ENCODE measurements at regions not wholly inside any gene's neighbourhood (a gene's known extent, or its start where the extent isn't known, plus 50 kb on each side); places are given as distances from the start of the nearest gene placed in this dataset.
"Not testable (repeated sequence)": the region's sequence is repeated elsewhere in the genome, so short reads cannot be mapped to it uniquely, and the experiment has no call there.

GRCh38 chr16:35596467-35596866, 2137.1 kb downstream of the TP53TG3F start:
- no peak for DNase-seq

DNA sequence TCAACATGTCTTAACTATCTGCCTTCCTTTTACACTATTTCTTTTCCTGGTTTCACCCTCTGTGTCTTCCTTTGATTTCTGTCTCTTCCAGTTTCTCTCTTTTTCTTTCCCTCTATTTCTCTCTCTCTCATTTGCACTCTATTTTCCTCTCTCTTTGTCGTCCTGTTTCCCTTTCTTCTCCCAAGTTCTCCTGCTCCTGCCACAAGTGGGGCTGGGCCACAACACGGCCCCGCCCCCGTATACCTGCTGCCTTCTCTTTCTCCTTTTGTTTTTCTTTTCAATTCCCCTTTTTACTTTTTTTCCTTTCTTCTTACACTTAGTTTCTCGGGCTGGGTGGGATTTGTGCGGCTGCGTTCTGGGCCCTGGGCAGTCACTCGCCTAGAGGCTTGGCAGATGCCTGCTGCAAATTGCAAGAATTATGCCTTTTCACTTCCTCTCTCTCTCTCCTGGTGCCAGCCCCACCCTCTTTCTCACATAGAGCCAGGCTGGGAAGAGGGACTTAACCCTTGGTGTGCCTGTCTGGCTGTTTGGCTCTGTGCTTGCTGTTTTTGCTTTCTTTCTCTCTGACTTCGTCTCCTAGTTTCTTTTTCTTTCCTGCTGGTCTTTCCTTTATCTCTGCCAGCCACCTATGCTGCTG, 2139.4 kb downstream of the TP53TG3F start:
- no peak for DNase-seq

- no peak for DNase-seq
Measured at GRCh38 chr16:35599429-35600160, 2140.2 kb downstream of the TP53TG3F start.

DNA sequence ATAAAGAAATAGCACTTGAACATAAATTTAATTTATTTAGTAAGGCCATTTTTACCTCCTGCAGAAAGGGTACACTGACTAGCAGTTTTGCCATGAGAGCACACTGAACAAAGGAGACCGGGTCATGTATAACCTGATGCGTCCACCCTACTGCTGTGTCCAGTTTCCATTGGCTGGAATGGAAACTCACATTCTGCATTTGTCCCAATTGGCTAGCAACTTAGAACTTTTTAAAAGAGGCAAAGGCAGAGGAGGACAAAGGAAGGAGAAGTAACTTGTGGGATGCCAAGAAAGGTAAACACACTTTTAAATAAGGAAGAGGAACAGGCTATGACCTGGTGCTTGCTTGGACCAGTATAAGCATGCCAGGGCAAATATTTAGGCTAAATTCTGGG, 2140.7 kb downstream of the TP53TG3F start:
- DNase-seq, result not testable (repeated sequence)

- DNase-seq, result no peak
Measured at GRCh38 chr16:35602116-35602515, 2142.7 kb downstream of the TP53TG3F start.

DNA sequence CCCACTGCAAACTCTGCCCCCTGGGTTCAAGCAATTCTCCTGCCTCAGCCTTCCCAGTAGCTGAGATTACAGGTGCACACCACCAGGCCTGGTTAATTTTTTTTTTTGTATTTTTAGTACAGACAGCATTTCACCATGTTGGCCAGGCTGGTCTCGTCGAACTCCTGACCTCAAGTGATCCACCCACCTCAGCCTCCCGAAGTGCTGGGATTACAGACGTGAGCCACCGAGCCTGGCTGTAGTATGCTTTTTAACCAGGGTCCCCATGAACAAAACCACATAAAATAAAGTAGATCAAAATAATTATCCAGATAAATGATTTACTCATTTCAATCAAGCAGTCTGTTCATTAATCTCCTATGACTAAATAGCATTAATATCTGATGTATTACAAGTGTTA, 2144.0 kb downstream of the TP53TG3F start:
- DNase-seq, result not testable (repeated sequence)

DNA sequence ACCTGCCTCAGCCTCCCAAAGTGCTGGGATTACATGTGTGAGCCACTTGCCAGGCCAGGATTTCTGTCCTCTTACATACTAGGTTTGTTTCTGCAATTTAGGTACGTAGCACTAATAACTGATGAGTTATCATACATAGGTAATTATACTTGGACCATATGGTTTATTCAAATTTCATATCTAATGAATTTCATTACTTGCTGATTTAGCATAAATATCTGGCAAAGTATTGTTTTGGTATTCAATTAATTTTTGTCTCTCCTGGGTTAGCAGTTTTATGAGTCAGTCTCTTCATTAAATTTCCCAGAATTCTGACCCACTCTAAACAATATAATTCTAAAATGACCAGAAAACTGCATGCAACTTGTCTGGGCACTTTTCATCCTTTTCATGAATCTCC, 2146.5 kb downstream of the TP53TG3F start:
- no peak for DNase-seq

GRCh38 chr16:35614883-35615282, 2155.5 kb downstream of the TP53TG3F start:
- DNase-seq, result not testable (repeated sequence)

GRCh38 chr16:35619176-35619575, 2159.8 kb downstream of the TP53TG3F start:
- not testable (repeated sequence) for DNase-seq

DNA sequence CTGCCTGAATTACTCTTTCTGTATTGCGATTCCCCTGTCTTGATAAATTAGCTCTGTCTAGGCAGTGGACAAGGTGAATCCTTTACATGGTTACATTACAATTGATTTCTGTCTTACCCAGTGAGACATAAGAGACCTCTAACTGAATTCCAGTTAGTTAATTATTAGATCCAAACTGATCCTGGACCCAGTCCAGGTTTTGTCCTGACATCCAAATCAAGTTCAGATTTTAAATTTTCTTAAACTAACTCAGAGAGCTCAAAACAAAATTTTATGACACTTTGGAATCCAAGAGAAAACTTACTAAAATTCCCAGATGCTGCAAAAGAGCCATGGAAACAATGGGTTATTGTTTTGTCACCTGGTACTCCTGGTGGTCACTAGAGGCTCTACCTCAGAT, 2166.6 kb downstream of the TP53TG3F start:
- DNase-seq, result no peak

DNA sequence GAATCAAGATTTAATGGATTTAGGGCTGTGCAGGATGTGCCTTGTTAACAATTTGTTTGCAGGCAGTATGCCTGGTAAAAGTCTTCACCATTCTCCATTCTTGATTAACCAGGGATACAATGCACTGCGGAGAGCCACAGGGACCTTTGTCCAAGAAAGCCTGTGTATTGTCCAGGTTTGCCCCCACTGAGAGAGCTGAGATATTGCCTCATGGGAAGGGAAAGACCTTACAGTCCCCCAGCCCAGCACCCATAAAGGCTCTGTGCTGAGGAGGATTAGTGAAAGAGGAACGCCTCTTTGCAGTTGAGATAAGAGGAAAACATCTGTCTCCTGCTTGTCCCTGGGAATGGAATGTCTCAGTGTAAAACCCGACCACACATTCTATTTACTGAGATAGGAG, 2169.6 kb downstream of the TP53TG3F start:
- DNase-seq, result no peak

DNA sequence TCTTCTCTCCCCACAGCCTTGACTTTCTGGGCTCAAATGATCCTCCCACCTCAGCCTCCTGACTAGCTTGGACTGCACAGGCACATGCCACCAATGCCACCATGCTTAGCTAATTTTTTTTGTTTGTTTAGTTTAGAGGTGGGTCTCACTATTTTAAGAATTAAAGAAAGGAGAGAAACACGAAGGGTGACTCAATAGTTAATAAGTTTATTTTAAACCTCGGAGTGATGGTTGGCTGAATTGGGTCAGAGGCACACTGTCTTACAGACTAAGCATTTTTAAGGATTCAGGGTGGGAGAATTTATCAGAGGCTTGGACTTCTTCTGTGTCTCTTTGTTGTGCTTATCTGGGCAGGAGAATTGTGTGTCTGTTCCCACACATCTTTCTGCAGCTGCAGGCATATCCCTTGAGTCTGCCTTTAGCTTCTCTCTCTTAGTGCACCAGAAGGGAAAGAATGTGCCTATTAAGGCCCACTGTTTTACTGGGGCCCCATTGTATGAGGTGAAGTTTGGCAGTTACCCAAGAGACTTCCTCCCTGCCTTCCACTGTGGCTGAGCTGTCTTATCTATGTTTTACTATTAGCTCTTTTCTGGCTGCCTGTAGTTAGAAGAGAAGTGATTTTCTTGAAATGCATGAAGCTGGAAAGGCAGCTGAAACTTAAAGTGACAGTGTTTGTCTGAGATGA, 2172.0 kb downstream of the TP53TG3F start:
- no peak for DNase-seq

DNA sequence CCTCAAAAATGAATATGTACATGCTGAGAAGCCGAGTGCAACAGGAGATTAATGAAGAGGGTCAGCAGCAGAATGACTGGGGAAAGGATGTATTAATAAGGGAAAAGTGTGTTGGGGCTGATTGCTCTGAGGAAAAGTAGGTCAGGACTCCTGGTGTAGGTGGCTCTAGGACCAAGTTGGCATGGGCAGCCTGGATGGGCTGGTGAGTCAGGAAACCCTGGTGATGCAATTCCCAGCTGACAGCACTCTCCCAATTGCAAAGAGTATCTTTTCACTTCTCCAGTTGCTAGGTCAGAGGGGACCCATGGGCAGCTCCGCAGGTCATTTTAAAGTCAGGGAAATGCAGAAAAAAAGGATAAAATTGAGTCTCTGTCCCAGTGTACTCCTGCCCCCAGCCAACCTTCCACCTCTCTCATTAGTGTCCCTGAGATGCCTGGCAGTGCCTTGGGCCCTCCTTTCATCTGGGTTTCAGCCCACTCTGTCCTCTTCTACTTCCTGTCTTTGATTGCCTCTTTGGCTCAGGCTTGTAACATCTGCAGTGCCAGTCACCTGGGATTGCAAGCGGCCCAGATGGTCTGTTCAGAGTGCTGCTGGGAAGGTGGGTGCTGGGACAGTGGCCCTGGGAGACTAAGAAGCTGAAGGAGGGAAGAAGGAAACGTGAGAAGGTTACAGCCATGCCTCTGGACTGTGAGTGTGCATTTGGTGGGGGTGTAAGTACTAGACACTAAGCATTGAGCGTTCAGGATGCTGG, 2177.2 kb downstream of the TP53TG3F start:
- no peak for DNase-seq

DNA sequence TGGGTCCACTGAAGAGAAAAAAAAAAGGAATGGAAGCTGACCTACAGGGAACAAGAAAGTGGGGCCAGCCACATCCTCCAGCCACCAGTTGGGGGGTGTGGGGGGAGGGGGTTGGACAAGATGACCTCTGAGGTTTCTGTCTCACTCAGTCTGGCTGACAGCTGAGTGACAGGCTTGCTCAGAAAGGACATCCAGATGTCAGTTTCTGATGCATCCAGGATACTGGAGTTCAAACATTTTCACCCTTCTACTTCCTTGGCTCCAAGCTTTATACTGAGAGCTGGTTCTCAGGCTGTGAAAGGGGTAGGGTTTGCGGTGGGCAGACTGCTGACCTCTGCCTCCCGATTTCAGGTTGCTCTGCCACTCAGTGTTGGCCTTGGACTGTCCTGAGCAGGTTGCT, 2178.3 kb downstream of the TP53TG3F start:
- DNase-seq, result no peak

DNA sequence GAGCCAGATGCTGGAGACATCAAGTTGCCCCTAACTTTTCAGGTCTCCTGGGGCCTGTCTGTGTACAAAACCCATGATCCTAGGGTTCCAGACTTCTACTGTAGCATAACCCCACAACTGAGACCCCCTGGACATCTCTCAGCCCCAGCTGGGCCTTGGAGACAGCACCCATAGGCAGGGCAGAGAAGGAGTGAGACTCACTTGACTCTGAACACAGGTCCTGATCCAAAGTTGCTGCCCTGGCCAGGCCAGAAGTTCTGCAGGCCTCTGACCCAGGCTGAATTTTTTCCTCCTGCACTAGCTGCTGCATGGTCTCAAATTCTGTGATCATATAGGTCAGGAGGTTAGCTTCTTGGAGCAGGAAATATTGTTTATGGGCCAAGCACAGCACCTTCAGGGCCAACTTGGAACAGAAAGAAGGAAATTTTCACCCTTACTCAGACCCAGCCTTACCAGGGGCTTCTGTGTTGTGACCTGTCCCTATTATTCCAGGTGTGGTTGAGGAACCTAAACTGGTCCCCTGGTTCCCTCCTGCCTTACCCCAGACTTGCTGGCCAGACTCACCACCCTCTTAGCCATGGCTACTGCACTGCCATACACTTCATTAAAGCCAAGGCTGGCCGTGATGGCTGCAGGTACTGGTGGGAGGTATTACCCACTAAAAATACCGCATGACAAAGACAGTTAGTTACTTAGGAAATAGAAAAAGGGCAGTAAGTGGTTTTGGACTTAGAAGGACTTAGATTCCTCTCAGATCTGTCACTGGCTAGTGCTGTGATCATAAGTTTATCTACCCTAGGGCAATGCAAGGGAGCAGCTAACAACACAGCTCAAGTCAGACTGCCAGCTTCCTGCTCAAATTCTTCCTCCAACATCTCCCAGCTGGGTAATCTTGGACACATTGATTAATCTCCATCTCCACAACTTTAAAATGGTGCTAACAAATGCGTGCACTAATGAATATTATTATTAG, 2180.1 kb downstream of the TP53TG3F start:
- DNase-seq, result no peak

GRCh38 chr16:35642322-35642835, 2183.0 kb downstream of the TP53TG3F start:
- DNase-seq, result no peak

GRCh38 chr16:35651841-35652240, 2192.4 kb downstream of the TP53TG3F start:
- DNase-seq, result no peak

DNA sequence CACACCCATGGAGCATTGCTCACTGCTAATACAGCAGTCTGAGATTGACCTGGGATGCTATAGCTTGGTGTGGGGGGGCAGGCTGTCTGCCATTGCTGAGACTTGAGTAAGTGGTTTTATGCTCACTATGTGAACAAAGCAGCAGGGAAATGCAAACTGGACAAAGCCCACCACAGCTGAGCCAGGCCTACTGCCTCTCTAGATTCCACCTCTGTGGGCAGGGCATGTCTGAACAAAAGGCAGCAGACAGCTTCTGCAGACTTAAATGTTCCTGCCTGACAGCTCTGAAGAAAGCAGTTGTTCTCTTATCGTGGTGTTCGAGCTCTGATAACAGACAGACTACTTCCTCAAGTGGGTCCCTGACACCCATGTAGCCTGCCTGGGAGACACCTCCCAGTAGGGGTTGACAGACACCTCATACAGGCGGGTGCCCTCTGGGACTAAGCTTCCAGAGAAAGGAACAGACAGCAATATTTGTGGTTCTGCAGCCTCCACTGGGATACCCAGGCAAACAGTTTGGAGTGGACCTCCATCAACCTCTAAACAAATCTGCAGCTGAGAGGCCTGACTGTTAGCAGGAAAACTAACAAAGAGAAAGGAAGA, 2204.8 kb downstream of the TP53TG3F start:
- DNase-seq, result no peak

DNA sequence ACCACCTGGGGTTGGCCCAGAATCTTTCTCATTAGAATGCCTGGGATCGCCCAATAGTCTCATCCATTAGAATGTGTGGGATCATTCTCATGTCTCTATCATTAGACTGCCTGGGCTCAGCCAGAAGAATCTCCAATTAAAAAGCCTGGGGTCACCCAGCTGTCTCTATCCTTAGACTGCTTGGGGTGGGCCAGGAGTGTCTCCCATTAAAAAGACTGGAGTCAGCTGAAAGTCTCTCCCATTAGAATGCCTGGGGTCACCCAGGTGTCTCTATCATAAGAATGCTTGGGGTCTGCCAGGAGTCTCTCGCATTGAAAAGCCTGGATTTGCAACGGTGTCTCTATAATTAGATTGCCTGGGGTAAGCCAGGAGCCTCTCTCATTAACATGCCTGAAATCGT, 2225.7 kb downstream of the TP53TG3F start:
- DNase-seq, result no peak

DNA sequence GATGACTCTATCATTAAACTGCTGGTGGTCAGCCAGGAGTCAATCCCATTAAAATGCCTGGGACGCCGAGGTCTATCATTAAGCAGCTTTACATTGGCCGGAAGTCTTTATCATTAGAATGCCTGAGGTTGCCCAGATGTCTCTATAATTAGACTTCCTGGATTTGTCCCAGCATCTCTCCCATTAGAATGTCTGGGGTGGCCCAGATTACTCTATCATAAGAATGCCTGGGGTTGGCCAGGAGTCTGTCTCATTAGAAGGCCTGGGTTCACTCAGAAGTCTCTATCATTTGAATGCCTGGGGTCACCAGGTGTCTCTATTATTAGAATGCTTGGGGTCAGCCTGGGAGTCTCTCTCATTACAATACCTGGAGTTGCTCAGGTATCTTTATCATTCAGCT, 2227.2 kb downstream of the TP53TG3F start:
- no peak for DNase-seq

- no peak for DNase-seq
Measured at GRCh38 chr16:35687071-35687470, 2227.7 kb downstream of the TP53TG3F start.

Data from NCI-H748 treated with DMSO at 0.1 percent for 48 hours (cell line).